ENCODE measurements at regions not wholly inside any gene's neighbourhood (a gene's known extent, or its start where the extent isn't known, plus 50 kb on each side); places are given as distances from the start of the nearest gene placed in this dataset.
"Not testable (repeated sequence)": the region's sequence is repeated elsewhere in the genome, so short reads cannot be mapped to it uniquely, and the experiment has no call there.

- H3K27ac ChIP-seq (ENCODE audit: insufficient read depth, low read depth, low read length): no peak overlapping the region
- no peak overlapping the region for H2AFZ ChIP-seq (ENCODE audit: low read depth, low read length)
- H3K9me1 ChIP-seq (replicated peaks; ENCODE audit: control insufficient read depth, extremely low read depth, insufficient read depth, low read length): no peaks in the 10 kb centered on the region
- DNase-seq (ENCODE audit: low read depth, low spot score) (no peak), FAIRE-seq (no peak)
- TF ChIP-seq FOS (IDR thresholded peaks at IDR 0.05; ENCODE audit: borderline replicate concordance, insufficient read depth, low read length) (no peak), MYC (IDR thresholded peaks at IDR 0.05; ENCODE audit: low read depth, low read length) (no peak), POLR2A (IDR thresholded peaks at IDR 0.05; ENCODE audit: low read depth, low read length) (no peak), POLR2AphosphoS5 (IDR thresholded peaks at IDR 0.05; ENCODE audit: insufficient read depth, low read depth, low read length) (no peak), EZH2 (IDR thresholded peaks at IDR 0.05; ENCODE audit: borderline replicate concordance, low read depth, low read length, severe bottlenecking) (no peak)
- TF ChIP-seq, protein P1, sequence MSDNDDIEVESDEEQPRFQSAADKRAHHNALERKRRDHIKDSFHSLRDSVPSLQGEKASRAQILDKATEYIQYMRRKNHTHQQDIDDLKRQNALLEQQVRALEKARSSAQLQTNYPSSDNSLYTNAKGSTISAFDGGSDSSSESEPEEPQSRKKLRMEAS (IDR thresholded peaks at IDR 0.05; ENCODE audit: insufficient read depth, insufficient read length): no peak
- TF ChIP-seq, protein P2, sequence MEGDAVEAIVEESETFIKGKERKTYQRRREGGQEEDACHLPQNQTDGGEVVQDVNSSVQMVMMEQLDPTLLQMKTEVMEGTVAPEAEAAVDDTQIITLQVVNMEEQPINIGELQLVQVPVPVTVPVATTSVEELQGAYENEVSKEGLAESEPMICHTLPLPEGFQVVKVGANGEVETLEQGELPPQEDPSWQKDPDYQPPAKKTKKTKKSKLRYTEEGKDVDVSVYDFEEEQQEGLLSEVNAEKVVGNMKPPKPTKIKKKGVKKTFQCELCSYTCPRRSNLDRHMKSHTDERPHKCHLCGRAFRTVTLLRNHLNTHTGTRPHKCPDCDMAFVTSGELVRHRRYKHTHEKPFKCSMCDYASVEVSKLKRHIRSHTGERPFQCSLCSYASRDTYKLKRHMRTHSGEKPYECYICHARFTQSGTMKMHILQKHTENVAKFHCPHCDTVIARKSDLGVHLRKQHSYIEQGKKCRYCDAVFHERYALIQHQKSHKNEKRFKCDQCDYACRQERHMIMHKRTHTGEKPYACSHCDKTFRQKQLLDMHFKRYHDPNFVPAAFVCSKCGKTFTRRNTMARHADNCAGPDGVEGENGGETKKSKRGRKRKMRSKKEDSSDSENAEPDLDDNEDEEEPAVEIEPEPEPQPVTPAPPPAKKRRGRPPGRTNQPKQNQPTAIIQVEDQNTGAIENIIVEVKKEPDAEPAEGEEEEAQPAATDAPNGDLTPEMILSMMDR (IDR thresholded peaks at IDR 0.05; ENCODE audit: extremely low read depth in 1 of 2, insufficient read depth in 1 of 2, low read depth in 1 of 2, low read length in 2 of 2): no peak
- H3K4me2 ChIP-seq (ENCODE audit: insufficient read depth, low read length): no peak overlapping the region
- H3K9me3 ChIP-seq (replicated peaks; ENCODE audit: control insufficient read depth, insufficient read depth, low read length): no peaks in the 10 kb centered on the region
- ChIA-PET CTCF (no interaction called here), POLR2A (no interaction called here)
- no peaks in the 10 kb centered on the region for H3K36me3 ChIP-seq (ENCODE audit: control insufficient read depth in 2 of 2, extremely low read depth in 1 of 2, insufficient read depth in 2 of 2, low read length in 2 of 2)
- intact Hi-C loops (cut with micrococcal nuclease) (loop anchor here (10.0 kb wide), 1 partner anchor 1926 kb away; no protein-coding TSS in a partner anchor), dilution Hi-C loops (cut with MboI; ENCODE audit: extremely low pct_ligation_motif_present, low sequenced_read_pairs) (no loop called here)
- H3K9ac ChIP-seq (replicated peaks; ENCODE audit: extremely low read depth, insufficient read depth, low read length): no peak overlapping the region
- no peaks in the 10 kb centered on the region for H4K20me1 ChIP-seq (replicated peaks; ENCODE audit: control insufficient read depth, extremely low read depth, insufficient read depth, low read length)
- H3K4me3 ChIP-seq (replicated peaks in 1 of 3; ENCODE audit: insufficient read depth in 1 of 3, low read depth in 1 of 3, low read length in 3 of 3): no peak overlapping the region
- H3K79me2 ChIP-seq (ENCODE audit: control insufficient read depth, insufficient read depth, low read length): no peaks in the 10 kb centered on the region
- BruUV-seq (replicated peaks): no TSS peak
- no peaks in the 10 kb centered on the region for H3K27me3 ChIP-seq (ENCODE audit: control insufficient read depth in 2 of 2, insufficient read depth in 2 of 2, low read length in 2 of 2)
- H3K4me1 ChIP-seq (ENCODE audit: control insufficient read depth, extremely low read depth, insufficient read depth, low read length): no peaks in the 10 kb centered on the region
These were observed 85.6 kb upstream of the LYSMD4 start for GRCh38 chr15:99818872-99819271.

DNA sequence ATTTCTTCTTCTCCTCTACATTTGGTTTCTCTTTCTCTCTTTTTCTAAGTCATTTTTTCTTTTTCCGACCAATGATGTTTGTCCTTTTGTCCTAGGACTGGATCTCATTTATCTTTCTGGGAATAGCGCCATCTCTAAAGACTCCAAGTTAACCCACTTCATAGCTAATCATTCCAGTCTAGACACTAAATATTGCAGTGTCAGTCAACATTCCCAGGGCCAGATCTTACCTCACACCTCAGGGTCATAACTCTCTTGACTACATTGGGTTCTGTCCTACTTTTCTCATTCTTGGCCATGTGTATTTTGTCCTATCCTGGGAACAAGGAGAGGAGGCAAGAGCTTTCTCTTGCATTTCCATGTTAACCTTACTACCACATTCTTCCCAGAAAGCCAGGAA is 83.6 kb upstream of the LYSMD4 start:
- H3K36me3 ChIP-seq (ENCODE audit: control insufficient read depth in 2 of 2, extremely low read depth in 1 of 2, insufficient read depth in 2 of 2, low read length in 2 of 2); H3K27me3 ChIP-seq (ENCODE audit: control insufficient read depth in 2 of 2, insufficient read depth in 2 of 2, low read length in 2 of 2); H3K4me2 ChIP-seq (ENCODE audit: insufficient read depth, low read length); H3K4me1 ChIP-seq (ENCODE audit: control insufficient read depth, extremely low read depth, insufficient read depth, low read length); dilution Hi-C loops (cut with MboI; ENCODE audit: extremely low pct_ligation_motif_present, low sequenced_read_pairs); H3K9me1 ChIP-seq (replicated peaks; ENCODE audit: control insufficient read depth, extremely low read depth, insufficient read depth, low read length); H2AFZ ChIP-seq (ENCODE audit: low read depth, low read length); CTCF ChIA-PET; H3K4me3 ChIP-seq (replicated peaks in 1 of 3; ENCODE audit: insufficient read depth in 1 of 3, low read depth in 1 of 3, low read length in 3 of 3); BruUV-seq (replicated peaks); POLR2A ChIA-PET; H3K79me2 ChIP-seq (ENCODE audit: control insufficient read depth, insufficient read depth, low read length); DNase-seq (ENCODE audit: low read depth, low spot score); H3K9ac ChIP-seq (replicated peaks; ENCODE audit: extremely low read depth, insufficient read depth, low read length); H3K27ac ChIP-seq (ENCODE audit: insufficient read depth, low read depth, low read length); H4K20me1 ChIP-seq (replicated peaks; ENCODE audit: control insufficient read depth, extremely low read depth, insufficient read depth, low read length); H3K9me3 ChIP-seq (replicated peaks; ENCODE audit: control insufficient read depth, insufficient read depth, low read length): not testable (repeated sequence)
- peak; percentile 15 for FAIRE-seq
- intact Hi-C loops (cut with micrococcal nuclease): loop anchor here (10.0 kb wide), 1 partner anchor 1928 kb away; no protein-coding TSS in a partner anchor

DNA sequence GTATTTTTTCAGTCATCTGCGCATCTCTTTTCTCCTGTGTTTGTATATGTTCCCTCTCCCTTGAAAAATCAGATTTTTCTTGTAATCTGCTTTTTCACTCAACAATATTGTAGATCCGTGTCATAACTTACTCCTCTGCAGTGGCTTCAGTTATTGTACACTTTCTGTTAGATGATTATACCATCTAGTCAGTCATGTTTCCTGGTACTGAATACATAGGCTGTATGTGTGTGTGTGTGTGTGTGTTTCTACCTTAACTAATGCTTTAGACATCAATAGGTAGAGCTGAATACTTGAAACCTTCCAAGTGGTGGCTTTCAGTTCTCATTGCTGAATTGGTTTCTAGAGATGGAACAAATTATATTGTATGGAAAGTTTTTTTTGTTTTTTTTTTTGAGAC is 77.4 kb upstream of the LYSMD4 start:
- BruUV-seq (replicated peaks); H3K27me3 ChIP-seq (ENCODE audit: control insufficient read depth in 2 of 2, insufficient read depth in 2 of 2, low read length in 2 of 2); H3K4me3 ChIP-seq (replicated peaks in 1 of 3; ENCODE audit: insufficient read depth in 1 of 3, low read depth in 1 of 3, low read length in 3 of 3); H3K9me1 ChIP-seq (replicated peaks; ENCODE audit: control insufficient read depth, extremely low read depth, insufficient read depth, low read length); H4K20me1 ChIP-seq (replicated peaks; ENCODE audit: control insufficient read depth, extremely low read depth, insufficient read depth, low read length); H3K36me3 ChIP-seq (ENCODE audit: control insufficient read depth in 2 of 2, extremely low read depth in 1 of 2, insufficient read depth in 2 of 2, low read length in 2 of 2); H3K9me3 ChIP-seq (replicated peaks; ENCODE audit: control insufficient read depth, insufficient read depth, low read length); dilution Hi-C loops (cut with MboI; ENCODE audit: extremely low pct_ligation_motif_present, low sequenced_read_pairs); H2AFZ ChIP-seq (ENCODE audit: low read depth, low read length); H3K79me2 ChIP-seq (ENCODE audit: control insufficient read depth, insufficient read depth, low read length); H3K27ac ChIP-seq (ENCODE audit: insufficient read depth, low read depth, low read length); H3K9ac ChIP-seq (replicated peaks; ENCODE audit: extremely low read depth, insufficient read depth, low read length); DNase-seq (ENCODE audit: low read depth, low spot score); FAIRE-seq; H3K4me1 ChIP-seq (ENCODE audit: control insufficient read depth, extremely low read depth, insufficient read depth, low read length); H3K4me2 ChIP-seq (ENCODE audit: insufficient read depth, low read length); POLR2A ChIA-PET: not testable (repeated sequence)
- intact Hi-C loops (cut with micrococcal nuclease): loop anchor here (10.0 kb wide), 1 partner anchor 1934 kb away; no protein-coding TSS in a partner anchor
- CTCF ChIA-PET: interaction anchor here (1.6 kb wide), 1 partner anchor 538 kb away, joined by 4 read pairs; no protein-coding TSS in a partner anchor

All from endothelial cell of umbilical vein (primary cell).